ENCODE measurements at regions not wholly inside any gene's neighbourhood (a gene's known extent, or its start where the extent isn't known, plus 50 kb on each side); places are given as distances from the start of the nearest gene placed in this dataset.

- Histone ChIP-seq H3K4me1 (ENCODE audit: control insufficient read depth, low read length) (no peaks in the 10 kb centered on the region), H3K27me3 (ENCODE audit: control insufficient read depth, low read length) (no peaks in the 10 kb centered on the region), H3K9me3 (ENCODE audit: control insufficient read depth, insufficient read depth, low read length) (no peaks in the 10 kb centered on the region), H3K4me2 (ENCODE audit: low read length) (no peak overlapping the region), H3F3A (ENCODE audit: control insufficient read depth, insufficient read depth) (no peaks in the 10 kb centered on the region), H3K27ac (ENCODE audit: low read depth, low read length) (no peak overlapping the region), H3K9me2 (replicated peaks; ENCODE audit: control insufficient read depth, low read length) (no peaks in the 10 kb centered on the region), H3K4me3 (ENCODE audit: low read length) (no peak overlapping the region), H3K36me3 (ENCODE audit: control insufficient read depth, low read length) (no peaks in the 10 kb centered on the region), H4K20me1 (ENCODE audit: control insufficient read depth, insufficient read depth, low read depth, low read length) (no peaks in the 10 kb centered on the region), H3K79me2 (ENCODE audit: control insufficient read depth, low read length) (no peaks in the 10 kb centered on the region)
- TF ChIP-seq CTCF (IDR thresholded peaks at IDR 0.05; ENCODE audit: low read depth, low read length, poor library complexity, severe bottlenecking) (no peak), EZH2phosphoT487 (IDR thresholded peaks at IDR 0.05; ENCODE audit: borderline replicate concordance, low read length) (no peak)
Observed at GRCh38 chr5:68804343-68804742, 289.5 kb upstream of the SLC30A5 start.

GRCh38 chr5:68805444-68805843, 288.4 kb upstream of the SLC30A5 start:
- H3F3A ChIP-seq (ENCODE audit: control insufficient read depth, insufficient read depth) = no peaks in the 10 kb centered on the region
- TF ChIP-seq CTCF (IDR thresholded peaks at IDR 0.05; ENCODE audit: low read depth, low read length, poor library complexity, severe bottlenecking) = no peak

GRCh38 chr5:68817632-68818031, 276.2 kb upstream of the SLC30A5 start:
- no peaks in the 10 kb centered on the region for H3K9me2 ChIP-seq (replicated peaks; ENCODE audit: control insufficient read depth, low read length)
- H3F3A ChIP-seq (ENCODE audit: control insufficient read depth, insufficient read depth) = no peaks in the 10 kb centered on the region
- no peak overlapping the region for H3K27ac ChIP-seq (ENCODE audit: low read depth, low read length)
- H4K20me1 ChIP-seq (ENCODE audit: control insufficient read depth, insufficient read depth, low read depth, low read length) = no peaks in the 10 kb centered on the region
- no peaks in the 10 kb centered on the region for H3K79me2 ChIP-seq (ENCODE audit: control insufficient read depth, low read length)
- H3K36me3 ChIP-seq (ENCODE audit: control insufficient read depth, low read length) = no peaks in the 10 kb centered on the region
- no peaks in the 10 kb centered on the region for H3K4me1 ChIP-seq (ENCODE audit: control insufficient read depth, low read length)
- H3K27me3 ChIP-seq (ENCODE audit: control insufficient read depth, low read length) = peaks cover 6% of the 10 kb centered on the region; the same call in 1 of the 2 replicates
- TF ChIP-seq CTCF (IDR thresholded peaks at IDR 0.05; ENCODE audit: low read depth, low read length, poor library complexity, severe bottlenecking) (no peak), EZH2phosphoT487 (IDR thresholded peaks at IDR 0.05; ENCODE audit: borderline replicate concordance, low read length) (no peak)
- H3K9me3 ChIP-seq (ENCODE audit: control insufficient read depth, insufficient read depth, low read length) = no peaks in the 10 kb centered on the region
- no peak overlapping the region for H3K4me2 ChIP-seq (ENCODE audit: low read length)
- no peak overlapping the region for H3K4me3 ChIP-seq (ENCODE audit: low read length)

More at GRCh38 chr5:68805444-68805843, 288.4 kb upstream of the SLC30A5 start:
- no peaks in the 10 kb centered on the region for H3K4me1 ChIP-seq (ENCODE audit: control insufficient read depth, low read length)
- no peak overlapping the region for H3K4me2 ChIP-seq (ENCODE audit: low read length)
- H3K9me3 ChIP-seq (ENCODE audit: control insufficient read depth, insufficient read depth, low read length) = no peaks in the 10 kb centered on the region
- no peaks in the 10 kb centered on the region for H3K79me2 ChIP-seq (ENCODE audit: control insufficient read depth, low read length)
- no peaks in the 10 kb centered on the region for H3K36me3 ChIP-seq (ENCODE audit: control insufficient read depth, low read length)
- no peaks in the 10 kb centered on the region for H3K9me2 ChIP-seq (replicated peaks; ENCODE audit: control insufficient read depth, low read length)
- H4K20me1 ChIP-seq (ENCODE audit: control insufficient read depth, insufficient read depth, low read depth, low read length) = no peaks in the 10 kb centered on the region
- no peak overlapping the region for H3K4me3 ChIP-seq (ENCODE audit: low read length)
- H3K27ac ChIP-seq (ENCODE audit: low read depth, low read length) = no peak overlapping the region
- no peaks in the 10 kb centered on the region for H3K27me3 ChIP-seq (ENCODE audit: control insufficient read depth, low read length)

All from DOHH2 (cell line).